HG02870 (cell line): ENCODE measurements at regions not wholly inside any gene's neighbourhood (a gene's known extent, or its start where the extent isn't known, plus 50 kb on each side); places are given as distances from the start of the nearest gene placed in this dataset.

Source experiments
- ATAC-seq: cut with Tn5 transposase; IDR thresholded peaks from one replicate; pipeline ENCODE4 v1.9.1; 2021; ENCODE audit warnings: mild to moderate bottlenecking, moderate library complexity; ENCODE audit not compliant: unreplicated experiment

- ATAC-seq = no peak
These were observed 53.6 kb upstream of the DYNC1I1 start for GRCh38 chr7:95718577-95719410.

DNA sequence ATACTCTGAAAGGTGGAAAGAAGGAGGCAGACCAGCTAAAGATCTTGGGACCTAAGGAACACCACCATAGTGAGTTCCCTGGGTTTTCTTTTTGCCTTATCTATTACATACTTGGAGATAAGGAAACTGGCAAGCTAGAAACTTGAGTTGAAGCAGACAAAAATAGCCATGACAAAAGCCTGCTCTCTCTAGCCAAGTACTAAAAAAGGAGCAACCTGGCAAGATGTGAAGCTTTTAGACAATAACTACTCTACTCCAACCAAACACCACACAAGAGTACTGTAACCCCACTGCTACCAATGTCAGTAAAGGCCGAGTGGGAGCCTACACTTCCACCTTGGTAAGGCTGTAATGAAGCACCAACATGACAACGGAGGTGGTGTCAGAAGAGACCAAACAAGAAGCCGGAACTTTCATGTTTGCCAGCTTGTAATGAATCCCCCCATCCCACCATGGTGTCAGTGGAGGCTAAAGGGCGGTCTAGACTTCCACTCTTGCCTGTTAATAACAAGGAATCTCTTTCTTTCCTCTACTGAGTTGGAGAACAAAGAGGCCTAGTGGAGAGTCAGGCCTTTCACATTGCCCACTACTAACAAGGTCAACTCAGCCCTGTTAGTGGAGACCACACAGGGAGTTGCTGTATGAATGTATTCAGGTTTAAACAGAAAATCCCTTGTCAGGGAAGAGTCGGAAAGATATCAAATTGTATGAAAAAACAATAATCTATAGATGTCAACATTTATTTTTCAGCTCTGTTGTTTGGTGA is 55.8 kb upstream of the DYNC1I1 start:
- ATAC-seq = no peak

DNA sequence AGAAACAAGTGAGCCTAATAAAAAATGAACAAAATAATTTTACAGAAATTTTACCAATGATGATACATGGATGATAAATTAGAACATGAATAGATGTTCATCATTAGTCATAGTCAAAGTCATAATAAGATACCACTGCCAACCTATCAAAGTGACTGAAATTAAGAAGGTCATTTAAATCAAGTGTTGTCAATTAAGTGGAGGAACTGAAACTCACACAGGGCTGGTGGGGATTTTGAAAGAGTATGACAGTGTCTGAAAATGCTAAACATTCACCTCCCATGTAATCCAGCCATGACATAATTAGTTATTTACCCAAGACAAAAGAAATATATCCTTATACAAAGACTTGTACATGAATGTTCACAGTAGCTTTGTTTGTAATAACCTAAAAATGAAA is 57.1 kb upstream of the DYNC1I1 start:
- ATAC-seq = peak; percentile 81

DNA sequence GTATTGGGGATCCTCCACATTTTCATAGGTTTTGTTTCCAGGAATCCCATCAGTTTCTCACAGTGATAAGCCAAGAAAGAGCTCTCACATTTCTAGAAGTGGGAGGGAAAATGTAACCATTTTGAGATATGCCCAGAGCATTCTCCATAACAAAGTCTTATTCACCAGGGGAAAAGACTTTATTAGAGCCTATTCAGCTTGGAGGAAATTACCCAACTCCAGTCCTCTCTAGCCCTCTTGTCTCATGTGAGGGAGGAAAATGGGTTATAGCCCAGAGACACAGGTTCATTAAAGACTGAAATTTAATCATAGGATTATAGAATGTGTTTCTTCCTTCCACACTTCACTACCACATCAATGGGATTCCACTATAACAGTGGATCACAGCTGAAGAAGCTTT is 61.6 kb upstream of the DYNC1I1 start:
- ATAC-seq = no peak

GRCh38 chr7:95700917-95701316 is 71.4 kb upstream of the DYNC1I1 start:
- ATAC-seq = no peak

DNA sequence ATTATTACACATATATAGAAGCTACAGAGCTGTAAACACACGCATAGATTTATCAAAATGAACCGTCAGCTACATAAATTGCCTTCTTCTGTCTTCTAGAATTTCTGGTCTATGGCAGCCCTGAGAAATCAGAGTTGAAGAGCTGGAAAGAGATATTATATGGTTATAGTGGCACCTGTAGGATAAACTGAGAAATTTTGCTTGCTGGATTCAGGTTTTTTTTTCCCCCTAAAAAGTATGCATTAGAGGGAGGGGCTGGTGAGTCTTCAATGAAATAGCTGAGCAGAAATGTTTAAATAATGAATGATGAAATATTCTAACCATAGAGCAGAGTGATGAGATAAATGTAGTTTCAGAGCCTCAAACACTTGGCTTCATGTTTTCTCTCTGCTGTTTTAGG is 78.0 kb upstream of the DYNC1I1 start:
- ATAC-seq = no peak

DNA sequence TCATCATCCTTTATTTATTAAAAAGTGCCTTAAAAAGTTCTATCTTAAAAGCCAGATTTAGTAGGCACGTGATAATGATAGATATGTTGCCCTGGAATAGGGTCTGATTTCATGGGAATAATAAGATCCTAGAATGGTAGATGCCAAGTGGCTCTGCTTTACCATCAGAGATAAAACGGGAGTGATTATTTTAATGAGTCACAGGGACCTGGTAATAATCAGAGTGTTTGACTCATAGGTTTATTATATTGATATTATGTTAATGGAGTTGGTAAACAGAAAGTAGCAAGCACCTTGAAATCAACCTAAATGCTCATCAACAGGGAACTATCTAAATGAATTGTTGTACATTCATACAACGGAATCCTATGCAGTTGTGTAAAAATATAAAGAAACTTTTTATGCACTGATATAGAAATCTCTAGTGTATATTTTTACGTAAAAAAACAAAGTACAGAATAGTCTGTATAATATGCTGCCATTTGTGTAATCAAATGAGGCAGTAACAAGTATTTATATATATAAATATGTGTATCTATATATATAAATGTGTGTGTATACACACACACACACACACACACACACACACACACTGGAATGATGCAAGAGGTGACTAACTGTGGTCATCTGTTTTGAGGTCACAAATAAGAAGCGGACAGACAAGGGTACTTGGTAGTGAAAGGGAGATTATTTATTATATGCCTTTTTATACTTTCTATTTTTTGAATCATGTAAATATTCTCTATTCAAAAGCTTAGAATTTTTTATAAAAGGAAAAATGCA is 78.6 kb upstream of the DYNC1I1 start:
- ATAC-seq = no peak

DNA sequence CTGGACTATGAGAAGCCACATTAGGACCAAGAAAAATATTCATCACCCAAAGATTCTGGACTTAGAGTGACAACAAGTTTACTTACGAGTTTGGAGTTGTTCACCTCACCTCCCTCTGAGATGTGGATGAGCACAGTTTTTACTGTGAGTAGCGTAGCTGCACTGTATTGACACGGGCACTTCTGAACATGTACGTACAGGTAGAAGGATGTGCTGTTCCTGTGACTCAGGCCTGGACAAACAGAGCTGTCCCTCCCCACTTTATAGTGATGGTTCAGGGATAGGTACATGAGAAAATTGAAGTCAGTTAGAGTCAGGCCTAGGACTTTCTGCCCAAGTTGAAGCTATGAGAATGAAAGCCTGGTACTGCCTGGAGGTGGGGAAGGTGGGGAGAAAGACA is 80.9 kb upstream of the DYNC1I1 start:
- ATAC-seq = no peak

GRCh38 chr7:95690367-95690947 is 81.9 kb upstream of the DYNC1I1 start:
- peak; percentile 56 for ATAC-seq

DNA sequence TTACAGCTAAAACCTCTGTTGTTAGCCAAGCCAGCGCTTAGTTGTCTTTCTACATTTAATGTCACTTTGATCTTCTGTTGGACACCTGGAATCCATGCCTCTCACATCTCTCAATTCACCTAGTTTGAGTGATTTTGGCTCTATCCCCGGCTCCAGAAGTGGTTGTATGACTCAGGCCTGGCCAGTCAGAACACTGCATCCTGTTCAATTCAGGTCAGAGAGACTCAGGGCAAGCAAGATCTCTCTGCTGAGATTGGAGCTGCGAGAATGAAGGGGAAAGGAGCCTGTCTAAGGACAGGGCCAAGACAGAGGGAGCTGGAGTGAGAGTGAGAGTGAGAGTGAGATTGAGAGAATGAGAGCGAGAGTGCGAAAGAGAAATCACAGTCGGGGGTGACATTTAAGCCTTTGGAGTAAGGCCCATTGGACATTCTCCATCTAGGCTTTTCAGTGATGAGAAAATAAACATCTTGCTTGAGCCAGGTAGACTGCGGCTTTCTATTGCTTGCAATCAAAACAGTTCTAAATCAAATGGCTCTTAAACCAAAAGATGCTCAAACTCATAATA is 83.3 kb upstream of the DYNC1I1 start:
- ATAC-seq = no peak

DNA sequence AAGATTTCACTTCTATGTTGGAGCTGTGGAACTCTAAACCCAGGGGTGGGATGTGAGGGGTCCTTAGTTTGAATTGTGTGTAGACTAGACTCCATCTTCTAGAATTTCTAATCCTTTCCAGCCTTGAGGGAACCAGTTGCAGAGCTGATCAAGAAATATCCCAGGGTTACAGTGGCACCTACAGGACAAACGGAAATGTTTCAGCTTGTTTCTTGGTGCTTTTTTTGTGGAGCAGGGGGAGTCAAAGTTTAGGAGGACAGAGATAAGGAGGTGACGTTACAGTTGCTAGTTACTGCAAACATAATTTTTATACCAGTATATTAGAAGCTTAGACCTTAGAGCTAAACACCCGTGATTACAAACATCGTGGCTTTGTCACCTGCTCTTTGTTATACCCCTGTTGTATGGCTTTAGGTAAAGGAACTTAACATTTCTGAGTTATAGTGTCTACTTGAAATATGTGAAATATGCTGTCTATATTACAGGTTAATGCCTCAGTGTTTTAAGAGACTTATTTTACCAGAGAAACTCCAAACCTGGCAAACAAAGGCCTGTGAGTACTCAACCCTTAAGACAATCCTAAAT is 84.5 kb upstream of the DYNC1I1 start:
- peak; percentile 42 for ATAC-seq

DNA sequence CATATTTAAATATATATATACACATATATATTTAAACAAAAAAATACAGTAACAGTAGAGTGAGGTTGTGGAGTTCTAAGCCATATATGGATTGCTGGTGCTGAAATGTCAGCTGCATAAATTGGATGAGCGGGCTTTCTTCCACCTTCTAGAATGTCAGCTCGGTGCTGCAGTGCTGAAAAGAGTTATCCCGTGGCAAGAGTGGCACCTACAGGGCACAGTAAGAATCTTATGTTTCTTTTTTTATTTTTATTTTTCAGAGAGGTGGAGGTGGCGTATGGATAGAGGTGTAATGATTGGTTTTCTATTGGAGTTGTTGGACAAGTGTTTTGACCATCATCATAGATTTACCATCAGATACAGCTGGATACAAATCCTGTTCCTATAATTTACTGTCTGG is 86.2 kb upstream of the DYNC1I1 start:
- ATAC-seq = no peak

DNA sequence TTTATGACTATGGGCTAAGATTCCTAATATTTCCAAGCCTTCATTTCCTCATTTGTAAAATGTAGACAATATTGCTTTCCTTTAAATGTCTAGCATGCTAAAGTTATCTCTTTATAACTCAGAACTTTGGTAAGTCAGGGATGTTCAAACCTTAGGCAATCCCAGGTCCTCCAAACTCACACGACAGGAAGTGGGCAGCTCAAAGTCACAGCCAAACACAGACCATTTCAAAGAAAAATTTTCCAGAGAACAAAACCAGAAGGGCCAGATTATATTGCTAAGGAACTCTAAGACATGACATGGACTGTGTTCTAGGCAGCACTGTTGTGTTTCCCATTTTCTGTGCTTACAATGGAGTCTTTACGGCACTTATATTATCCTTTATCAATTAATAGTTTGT is 87.8 kb upstream of the DYNC1I1 start:
- no peak for ATAC-seq

DNA sequence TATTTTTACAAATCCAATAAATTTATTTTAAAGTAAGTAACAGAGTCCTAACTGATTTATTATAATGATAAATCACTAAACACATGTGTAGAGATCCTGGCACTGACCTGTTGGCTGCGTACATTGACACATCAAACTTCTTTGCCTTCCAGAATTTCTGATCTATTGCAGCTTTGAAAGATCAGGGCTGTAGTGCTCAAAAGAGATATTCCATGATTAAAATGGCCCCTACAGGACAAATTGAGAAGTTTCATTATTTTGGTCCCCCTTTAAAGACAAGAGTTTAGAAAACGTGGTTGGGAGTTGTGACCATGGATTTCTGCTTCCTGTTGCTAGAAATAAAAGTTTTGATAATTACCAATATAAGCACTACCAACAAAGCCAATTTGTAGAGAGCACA is 87.7 kb upstream of the PDK4 start:
- no peak for ATAC-seq

DNA sequence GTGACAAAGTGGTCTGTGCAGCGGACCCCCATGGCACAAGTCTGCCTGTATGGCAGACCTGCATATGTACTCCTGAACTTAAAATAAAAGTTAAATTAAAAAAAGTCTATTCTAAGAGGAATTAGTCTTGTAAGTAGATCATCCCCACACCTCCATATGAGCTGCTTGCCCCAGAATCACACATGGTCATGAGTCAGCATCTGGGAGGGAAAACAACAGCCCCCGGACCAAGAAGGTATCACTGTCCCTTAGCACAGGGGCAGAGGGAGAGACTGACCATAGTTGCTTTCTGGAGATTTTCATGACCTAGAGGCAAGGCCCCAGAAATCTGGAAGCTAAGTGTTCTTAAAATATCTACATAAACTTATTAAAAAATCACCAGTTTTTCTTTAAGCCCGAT is 86.6 kb upstream of the PDK4 start:
- ATAC-seq = no peak

GRCh38 chr7:95676691-95677090 is 80.4 kb upstream of the PDK4 start:
- no peak for ATAC-seq

- no peak for ATAC-seq
These were observed 79.3 kb upstream of the PDK4 start for GRCh38 chr7:95675632-95676031.

GRCh38 chr7:95675016-95675415 is 78.7 kb upstream of the PDK4 start:
- ATAC-seq = no peak

- no peak for ATAC-seq
These were observed 77.8 kb upstream of the PDK4 start for GRCh38 chr7:95674101-95674500.

DNA sequence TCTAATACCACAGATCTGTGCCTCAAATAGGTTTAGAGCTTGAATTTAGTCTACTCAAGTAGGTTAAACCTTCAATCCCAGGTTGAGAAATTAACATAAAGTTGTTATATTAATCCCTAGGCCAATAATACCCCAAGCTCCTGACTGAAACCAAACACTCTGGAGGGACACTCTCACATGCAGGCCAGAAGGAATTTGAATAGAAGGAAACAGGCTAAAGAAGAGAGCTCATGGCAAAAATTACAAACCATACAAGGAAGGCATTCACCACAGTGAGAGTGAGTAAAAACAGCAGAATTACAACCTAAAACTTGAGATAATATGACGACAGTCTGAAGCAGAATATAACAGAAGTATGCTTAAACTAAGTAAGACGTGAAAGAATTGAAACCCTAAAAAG is 76.1 kb upstream of the PDK4 start:
- ATAC-seq = no peak

DNA sequence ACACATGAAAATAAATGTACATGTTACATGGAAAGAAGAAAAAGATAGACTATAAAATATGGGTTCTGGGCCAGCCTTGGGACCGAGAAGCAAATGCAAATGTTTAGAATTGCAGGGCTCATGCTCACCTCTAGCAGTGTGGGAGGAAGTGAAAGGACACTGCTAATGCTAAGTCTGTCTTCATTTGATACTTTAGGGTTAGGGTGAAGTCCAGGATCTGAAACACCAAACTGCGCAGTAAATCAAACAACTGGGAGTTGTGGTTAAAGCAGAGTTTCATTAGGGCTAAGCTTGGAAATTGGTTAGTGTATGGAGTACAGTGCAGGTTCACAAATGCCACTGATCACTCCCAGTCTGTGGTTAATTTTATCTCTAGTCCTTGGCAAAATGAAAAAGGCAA is 73.2 kb upstream of the PDK4 start:
- ATAC-seq = peak; percentile 92
